ENCODE measurements at regions not wholly inside any gene's neighbourhood (a gene's known extent, or its start where the extent isn't known, plus 50 kb on each side); places are given as distances from the start of the nearest gene placed in this dataset.

GRCh38 chr17:72387487-72387886 lies 266.7 kb downstream of the SOX9 start:
- WGBS, 2 donors, result 77% methylated on average over 7 of the region's 7 CpGs
- DNase-seq, result no peak
- intact Hi-C loops (cut with DNase I; ENCODE audit: low total_unique reads), result no loop called here

GRCh38 chr17:72387969-72388368 lies 267.1 kb downstream of the SOX9 start:
- Histone ChIP-seq H3K27ac (no peak overlapping the region), H3K9me3 (no peaks in the 10 kb centered on the region), H3K27me3 (no peaks in the 10 kb centered on the region), H3K4me1 (no peaks in the 10 kb centered on the region), H3K36me3 (ENCODE audit: low read depth, missing control alignments) (no peaks in the 10 kb centered on the region), H3K4me3 (no peak overlapping the region)
- intact Hi-C loops (cut with DNase I; ENCODE audit: low total_unique reads), result no loop called here
- no peak for DNase-seq
- TF ChIP-seq POLR2A (IDR thresholded peaks at IDR 0.05) (no peak), CTCF (IDR thresholded peaks at IDR 0.05) (no peak)
- 62 to 63% methylated on average over 3 of the region's 3 CpGs for WGBS, 2 donors

More at GRCh38 chr17:72387487-72387886, 266.7 kb downstream of the SOX9 start:
- no peak overlapping the region for H3K4me3 ChIP-seq
- H3K4me1 ChIP-seq, result no peaks in the 10 kb centered on the region
- no peak overlapping the region for H3K27ac ChIP-seq
- TF ChIP-seq CTCF (IDR thresholded peaks at IDR 0.05), result no peak
- no peak for TF ChIP-seq POLR2A (IDR thresholded peaks at IDR 0.05)
- H3K9me3 ChIP-seq, result no peaks in the 10 kb centered on the region
- H3K36me3 ChIP-seq (ENCODE audit: low read depth, missing control alignments), result no peaks in the 10 kb centered on the region
- no peaks in the 10 kb centered on the region for H3K27me3 ChIP-seq

- Histone ChIP-seq H3K9me3 (no peaks in the 10 kb centered on the region), H3K4me1 (no peaks in the 10 kb centered on the region), H3K36me3 (ENCODE audit: low read depth, missing control alignments) (no peaks in the 10 kb centered on the region), H3K4me3 (no peak overlapping the region), H3K27me3 (no peaks in the 10 kb centered on the region), H3K27ac (no peak overlapping the region)
- intact Hi-C loops (cut with DNase I; ENCODE audit: low total_unique reads), result no loop called here
- TF ChIP-seq POLR2A (IDR thresholded peaks at IDR 0.05) (no peak), CTCF (IDR thresholded peaks at IDR 0.05) (no peak)
- WGBS, 2 donors, result 87 to 89% methylated on average over 10 of the region's 10 CpGs
- DNase-seq, result no peak
These were observed 268.1 kb downstream of the SOX9 start for GRCh38 chr17:72388765-72389473.

- no peak overlapping the region for H3K4me3 ChIP-seq
- H3K4me1 ChIP-seq, result no peaks in the 10 kb centered on the region
- 77 to 82% methylated on average over 3 of the region's 3 CpGs for WGBS, 2 donors
- no peaks in the 10 kb centered on the region for H3K27me3 ChIP-seq
- no peaks in the 10 kb centered on the region for H3K9me3 ChIP-seq
- no peaks in the 10 kb centered on the region for H3K36me3 ChIP-seq (ENCODE audit: low read depth, missing control alignments)
- DNase-seq, result no peak
- no peak overlapping the region for H3K27ac ChIP-seq
- intact Hi-C loops (cut with DNase I; ENCODE audit: low total_unique reads), result no loop called here
- TF ChIP-seq CTCF (IDR thresholded peaks at IDR 0.05) (no peak), POLR2A (IDR thresholded peaks at IDR 0.05) (no peak)
These were observed 270.1 kb downstream of the SOX9 start for GRCh38 chr17:72390675-72391508.

All from testis (tissue), 2 donors.